Neural cell (in vitro differentiated cells): ENCODE measurements at regions not wholly inside any gene's neighbourhood (a gene's known extent, or its start where the extent isn't known, plus 50 kb on each side); places are given as distances from the start of the nearest gene placed in this dataset.

Source experiments
- H2AFZ ChIP-seq: fragments of 200-600, 300-800 bp; sonication (generic), shearing (Covaris generic); 2 replicates; pipeline ENCODE4 v1.6.0; 2014; ENCODE audit warnings: low read depth, mild to moderate bottlenecking, antibody characterized with exemption, low read length, moderate library complexity
- H3F3A ChIP-seq: fragments of 200-600 bp; shearing (Covaris generic); 2 replicates; pipeline ENCODE4 v1.6.1; 2016; ENCODE audit warnings: mild to moderate bottlenecking, moderate library complexity, mixed read lengths, antibody characterized with exemption, low read length; ENCODE audit not compliant: insufficient read depth, poor library complexity, severe bottlenecking
- H3K27ac ChIP-seq: fragments of 200-600, 300-800 bp; sonication (generic), shearing (Covaris generic); 2 replicates; pipeline ENCODE4 v1.5.1; 2014; ENCODE audit warnings: mild to moderate bottlenecking, low read length, moderate library complexity
- H3K27me3 ChIP-seq: fragments of 300-800, 200-600 bp; sonication (generic), shearing (Covaris generic); 2 replicates; pipeline ENCODE4 v1.6.0; 2014; ENCODE audit warnings: mild to moderate bottlenecking, low read depth, low read length, moderate library complexity; ENCODE audit not compliant: insufficient read depth
- H3K36me3 ChIP-seq: fragments of 300-800, 200-600 bp; sonication (generic), shearing (Covaris generic); 2 replicates; pipeline ENCODE4 v1.5.1; 2014; ENCODE audit warnings: mild to moderate bottlenecking, antibody characterized with exemption, low read length, moderate library complexity; ENCODE audit not compliant: insufficient read depth
- H3K4me2 ChIP-seq: fragments of 300-800, 200-600 bp; sonication (generic), shearing (Covaris generic); 2 replicates; pipeline ENCODE4 v1.6.0; 2014; ENCODE audit warnings: mild to moderate bottlenecking, low read length
- H3K4me3 ChIP-seq: fragments of 300-800, 200-600 bp; sonication (generic), shearing (Covaris generic); 2 replicates; pipeline ENCODE4 v1.5.1; 2014; ENCODE audit warnings: mild to moderate bottlenecking, low read length, moderate library complexity
- H3K79me2 ChIP-seq: fragments of 200-600 bp; shearing (Covaris generic); replicated peaks from 2 replicates; pipeline ENCODE4 v1.6.0; 2014; ENCODE audit warnings: mild to moderate bottlenecking, low read length, moderate library complexity; ENCODE audit not compliant: insufficient read depth
- H3K9ac ChIP-seq: fragments of 300-800, 200-600 bp; sonication (generic), shearing (Covaris generic); 2 replicates; pipeline ENCODE4 v1.6.1; 2016; ENCODE audit warnings: mild to moderate bottlenecking, low read length, mixed read lengths
- H3K9me2 ChIP-seq: fragments of 200-600 bp; shearing (Covaris generic); 2 replicates; pipeline ENCODE4 v1.6.1; 2016; ENCODE audit warnings: mild to moderate bottlenecking, low read length, mixed read lengths; ENCODE audit not compliant: insufficient read depth
- H3K9me3 ChIP-seq: fragments of 200-600, 300-800 bp; sonication (generic), shearing (Covaris generic); 2 replicates; pipeline ENCODE4 v1.6.1; 2016; ENCODE audit warnings: mild to moderate bottlenecking, mixed run types, low read length, moderate library complexity, mixed read lengths
- H4K20me1 ChIP-seq: fragments of 200-600 bp; shearing (Covaris generic); 2 replicates; pipeline ENCODE4 v1.6.1; 2016; ENCODE audit warnings: mild to moderate bottlenecking, mixed run types; ENCODE audit not compliant: insufficient read depth
- CTCF ChIP-seq: fragments of 450-650 bp; IDR thresholded peaks from 2 replicates; pipeline ENCODE4 v1.5.1; 2014; ENCODE audit warnings: antibody characterized with exemption, mild to moderate bottlenecking, moderate library complexity; ENCODE audit not compliant: poor library complexity, severe bottlenecking
- EP300 ChIP-seq: fragments of 450-650 bp; conservative IDR thresholded peaks from 2 replicates; pipeline ENCODE4 v1.6.1; 2014; ENCODE audit warnings: antibody characterized with exemption, mild to moderate bottlenecking, moderate library complexity; ENCODE audit not compliant: poor library complexity, severe bottlenecking
- EZH2 ChIP-seq: fragments of 200-600, 300-800 bp; shearing (Covaris generic), sonication (generic); IDR thresholded peaks from 2 replicates; pipeline ENCODE4 v1.6.1; 2014; ENCODE audit warnings: antibody characterized with exemption, low read length, borderline replicate concordance, mild to moderate bottlenecking; ENCODE audit not compliant: insufficient read depth, poor library complexity, severe bottlenecking
- MXI1 ChIP-seq: fragments of 450-650 bp; conservative IDR thresholded peaks from 2 replicates; pipeline ENCODE4 v1.6.1; 2014; ENCODE audit warnings: antibody characterized with exemption, mild to moderate bottlenecking; ENCODE audit not compliant: poor library complexity, severe bottlenecking
- POLR2AphosphoS5 ChIP-seq: IDR thresholded peaks from 2 replicates; pipeline ENCODE4 v1.6.1; 2012
- RAD21 ChIP-seq: fragments of 450-650 bp; conservative IDR thresholded peaks from 2 replicates; pipeline ENCODE4 v1.6.1; 2014; ENCODE audit warnings: antibody characterized with exemption, mild to moderate bottlenecking, moderate library complexity
- SMC3 ChIP-seq: fragments of 450-650 bp; conservative IDR thresholded peaks from 2 replicates; pipeline ENCODE4 v1.6.1; 2014; ENCODE audit warnings: antibody characterized with exemption, mild to moderate bottlenecking, moderate library complexity; ENCODE audit not compliant: poor library complexity
- TAF1 ChIP-seq: IDR thresholded peaks from 2 replicates; pipeline ENCODE4 v1.6.1; 2012; ENCODE audit warnings: low read depth
- TF ChIP-seq, protein P1 (sequence below): IDR thresholded peaks from 2 replicates; pipeline ENCODE4 v1.6.1; 2012; ENCODE audit warnings: borderline replicate concordance

- Histone ChIP-seq H3K4me3 (no peak overlapping the region), H2AFZ (no peak overlapping the region), H3K79me2 (no peaks in the 10 kb centered on the region), H3K4me2 (no peak overlapping the region), H3K9ac (no peak overlapping the region), H3K9me2 (no peaks in the 10 kb centered on the region), H3K36me3 (no peaks in the 10 kb centered on the region), H3K27me3 (peaks cover 2% of the 10 kb centered on the region), H4K20me1 (no peaks in the 10 kb centered on the region), H3K27ac (no peak overlapping the region), H3K9me3 (no peaks in the 10 kb centered on the region), H3F3A (no peaks in the 10 kb centered on the region)
- TF ChIP-seq CTCF (no peak), EZH2 (no peak), POLR2AphosphoS5 (no peak), RAD21 (no peak), TAF1 (no peak), EP300 (no peak), SMC3 (no peak), MXI1 (no peak)
- TF ChIP-seq, protein P1, sequence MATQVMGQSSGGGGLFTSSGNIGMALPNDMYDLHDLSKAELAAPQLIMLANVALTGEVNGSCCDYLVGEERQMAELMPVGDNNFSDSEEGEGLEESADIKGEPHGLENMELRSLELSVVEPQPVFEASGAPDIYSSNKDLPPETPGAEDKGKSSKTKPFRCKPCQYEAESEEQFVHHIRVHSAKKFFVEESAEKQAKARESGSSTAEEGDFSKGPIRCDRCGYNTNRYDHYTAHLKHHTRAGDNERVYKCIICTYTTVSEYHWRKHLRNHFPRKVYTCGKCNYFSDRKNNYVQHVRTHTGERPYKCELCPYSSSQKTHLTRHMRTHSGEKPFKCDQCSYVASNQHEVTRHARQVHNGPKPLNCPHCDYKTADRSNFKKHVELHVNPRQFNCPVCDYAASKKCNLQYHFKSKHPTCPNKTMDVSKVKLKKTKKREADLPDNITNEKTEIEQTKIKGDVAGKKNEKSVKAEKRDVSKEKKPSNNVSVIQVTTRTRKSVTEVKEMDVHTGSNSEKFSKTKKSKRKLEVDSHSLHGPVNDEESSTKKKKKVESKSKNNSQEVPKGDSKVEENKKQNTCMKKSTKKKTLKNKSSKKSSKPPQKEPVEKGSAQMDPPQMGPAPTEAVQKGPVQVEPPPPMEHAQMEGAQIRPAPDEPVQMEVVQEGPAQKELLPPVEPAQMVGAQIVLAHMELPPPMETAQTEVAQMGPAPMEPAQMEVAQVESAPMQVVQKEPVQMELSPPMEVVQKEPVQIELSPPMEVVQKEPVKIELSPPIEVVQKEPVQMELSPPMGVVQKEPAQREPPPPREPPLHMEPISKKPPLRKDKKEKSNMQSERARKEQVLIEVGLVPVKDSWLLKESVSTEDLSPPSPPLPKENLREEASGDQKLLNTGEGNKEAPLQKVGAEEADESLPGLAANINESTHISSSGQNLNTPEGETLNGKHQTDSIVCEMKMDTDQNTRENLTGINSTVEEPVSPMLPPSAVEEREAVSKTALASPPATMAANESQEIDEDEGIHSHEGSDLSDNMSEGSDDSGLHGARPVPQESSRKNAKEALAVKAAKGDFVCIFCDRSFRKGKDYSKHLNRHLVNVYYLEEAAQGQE = no peak
Measured at GRCh38 chr2:82289446-82289845, 1984.9 kb upstream of the LRRTM1 start.

DNA sequence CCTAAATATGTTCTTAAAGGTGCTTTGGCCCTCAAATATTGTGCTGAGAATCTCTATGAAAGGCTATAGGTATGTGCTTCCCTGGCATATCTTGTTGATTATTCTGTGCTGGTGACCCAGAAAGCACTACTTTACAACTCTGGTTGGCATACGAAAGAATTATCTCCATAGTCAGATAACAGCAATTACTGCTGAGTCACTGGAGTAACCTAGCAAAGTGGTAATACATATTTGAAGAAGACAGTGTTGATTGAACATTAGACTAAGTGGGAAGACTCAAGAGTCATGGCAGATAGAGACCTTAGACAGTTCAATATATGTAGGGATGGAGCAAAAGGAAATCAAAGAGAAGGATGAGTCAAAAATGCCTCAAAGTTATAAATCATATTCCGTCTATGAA lies 1978.5 kb upstream of the LRRTM1 start:
- Histone ChIP-seq H3K4me2 (no peak overlapping the region), H2AFZ (no peak overlapping the region), H3K36me3 (no peaks in the 10 kb centered on the region), H3K9me3 (no peaks in the 10 kb centered on the region), H3K79me2 (no peaks in the 10 kb centered on the region), H3K9me2 (no peaks in the 10 kb centered on the region), H3K4me3 (no peak overlapping the region), H4K20me1 (no peaks in the 10 kb centered on the region), H3F3A (no peaks in the 10 kb centered on the region), H3K9ac (no peak overlapping the region), H3K27me3 (peaks cover 10% of the 10 kb centered on the region), H3K27ac (no peak overlapping the region)
- TF ChIP-seq RAD21 = no peak
- TF ChIP-seq TAF1 = no peak
- no peak for TF ChIP-seq EZH2
- TF ChIP-seq MXI1 = no peak
- TF ChIP-seq SMC3 = no peak
- TF ChIP-seq, protein P1 = no peak
- TF ChIP-seq CTCF = no peak
- no peak for TF ChIP-seq EP300
- no peak for TF ChIP-seq POLR2AphosphoS5
